GM21529 (cell line): ENCODE measurements at regions not wholly inside any gene's neighbourhood (a gene's known extent, or its start where the extent isn't known, plus 50 kb on each side); places are given as distances from the start of the nearest gene placed in this dataset.
"Not testable (repeated sequence)": the region's sequence is repeated elsewhere in the genome, so short reads cannot be mapped to it uniquely, and the experiment has no call there.

ENCODE experiments used
- ATAC-seq: cut with Tn5 transposase; IDR thresholded peaks from one replicate; pipeline ENCODE4 v1.9.1; 2021; ENCODE audit not compliant: unreplicated experiment

- no peak for ATAC-seq
Measured at GRCh38 chr10:52368725-52369124, 54.6 kb downstream of the DKK1 start.

GRCh38 chr10:52374207-52374606 lies 60.1 kb downstream of the DKK1 start:
- ATAC-seq: not testable (repeated sequence)

GRCh38 chr10:52376694-52377354 lies 62.7 kb downstream of the DKK1 start:
- ATAC-seq: no peak

- no peak for ATAC-seq
Measured at GRCh38 chr10:52378124-52378523, 64.0 kb downstream of the DKK1 start.

GRCh38 chr10:52379287-52379686 lies 65.2 kb downstream of the DKK1 start:
- no peak for ATAC-seq

- ATAC-seq: no peak
Measured at GRCh38 chr10:52383088-52383487, 69.0 kb downstream of the DKK1 start.

GRCh38 chr10:52387744-52388143 lies 73.7 kb downstream of the DKK1 start:
- ATAC-seq: no peak

GRCh38 chr10:52390388-52390787 lies 76.3 kb downstream of the DKK1 start:
- ATAC-seq: no peak

GRCh38 chr10:52391927-52392602 lies 78.0 kb downstream of the DKK1 start:
- no peak for ATAC-seq

- ATAC-seq: no peak
Measured at GRCh38 chr10:52394246-52394645, 80.2 kb downstream of the DKK1 start.

- no peak for ATAC-seq
Measured at GRCh38 chr10:52400562-52400961, 86.5 kb downstream of the DKK1 start.

- ATAC-seq: not testable (repeated sequence)
Measured at GRCh38 chr10:52403801-52404200, 89.7 kb downstream of the DKK1 start.

GRCh38 chr10:52409195-52409594 lies 95.1 kb downstream of the DKK1 start:
- no peak for ATAC-seq

GRCh38 chr10:52409928-52410327 lies 95.8 kb downstream of the DKK1 start:
- no peak for ATAC-seq

GRCh38 chr10:52410916-52411315 lies 96.8 kb downstream of the DKK1 start:
- ATAC-seq: no peak

- ATAC-seq: no peak
Measured at GRCh38 chr10:52419281-52419680, 105.2 kb downstream of the DKK1 start.

- ATAC-seq: no peak
Measured at GRCh38 chr10:52420656-52421055, 106.6 kb downstream of the DKK1 start.

GRCh38 chr10:52423369-52423768 lies 109.3 kb downstream of the DKK1 start:
- ATAC-seq: no peak

GRCh38 chr10:52424341-52424740 lies 110.3 kb downstream of the DKK1 start:
- no peak for ATAC-seq

- ATAC-seq: no peak
Measured at GRCh38 chr10:52434734-52435133, 120.7 kb downstream of the DKK1 start.

GRCh38 chr10:52436664-52437063 lies 122.6 kb downstream of the DKK1 start:
- ATAC-seq: no peak

- ATAC-seq: peak; percentile 77
Measured at GRCh38 chr10:52437205-52437646, 123.1 kb downstream of the DKK1 start.

GRCh38 chr10:52438119-52438518 lies 124.0 kb downstream of the DKK1 start:
- ATAC-seq: no peak
